ENCODE measurements at regions not wholly inside any gene's neighbourhood (a gene's known extent, or its start where the extent isn't known, plus 50 kb on each side); places are given as distances from the start of the nearest gene placed in this dataset.

DNA sequence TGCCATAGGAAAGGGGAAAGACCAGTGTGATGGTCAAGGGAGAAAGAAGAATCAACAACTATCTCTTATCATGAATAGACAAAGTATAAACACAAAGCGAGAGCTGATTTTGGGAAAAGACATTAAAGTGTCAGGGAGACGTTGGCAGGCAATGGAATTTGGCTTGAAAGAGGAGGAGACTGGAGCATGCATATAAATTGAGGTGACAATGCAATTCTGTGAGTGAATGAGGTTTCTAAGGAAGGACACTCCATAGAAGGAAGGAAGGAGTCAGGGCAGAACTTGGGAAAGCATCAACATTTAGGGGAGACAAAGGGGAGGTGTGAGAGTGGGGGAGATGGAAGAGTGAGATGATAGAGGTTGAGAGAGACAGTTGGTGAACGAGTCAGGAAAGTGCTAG, 543.0 kb upstream of the TBL1XR1 start:
- TF ChIP-seq, protein P1, sequence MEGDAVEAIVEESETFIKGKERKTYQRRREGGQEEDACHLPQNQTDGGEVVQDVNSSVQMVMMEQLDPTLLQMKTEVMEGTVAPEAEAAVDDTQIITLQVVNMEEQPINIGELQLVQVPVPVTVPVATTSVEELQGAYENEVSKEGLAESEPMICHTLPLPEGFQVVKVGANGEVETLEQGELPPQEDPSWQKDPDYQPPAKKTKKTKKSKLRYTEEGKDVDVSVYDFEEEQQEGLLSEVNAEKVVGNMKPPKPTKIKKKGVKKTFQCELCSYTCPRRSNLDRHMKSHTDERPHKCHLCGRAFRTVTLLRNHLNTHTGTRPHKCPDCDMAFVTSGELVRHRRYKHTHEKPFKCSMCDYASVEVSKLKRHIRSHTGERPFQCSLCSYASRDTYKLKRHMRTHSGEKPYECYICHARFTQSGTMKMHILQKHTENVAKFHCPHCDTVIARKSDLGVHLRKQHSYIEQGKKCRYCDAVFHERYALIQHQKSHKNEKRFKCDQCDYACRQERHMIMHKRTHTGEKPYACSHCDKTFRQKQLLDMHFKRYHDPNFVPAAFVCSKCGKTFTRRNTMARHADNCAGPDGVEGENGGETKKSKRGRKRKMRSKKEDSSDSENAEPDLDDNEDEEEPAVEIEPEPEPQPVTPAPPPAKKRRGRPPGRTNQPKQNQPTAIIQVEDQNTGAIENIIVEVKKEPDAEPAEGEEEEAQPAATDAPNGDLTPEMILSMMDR (IDR thresholded peaks at IDR 0.05 in 4 of 5, conservative IDR thresholded peaks at IDR 0.05 in 1 of 5), result no peak
- TF ChIP-seq POLR2A (IDR thresholded peaks at IDR 0.05), result no peak
